Fibroblast of mammary gland (primary cell): ENCODE measurements at regions not wholly inside any gene's neighbourhood (a gene's known extent, or its start where the extent isn't known, plus 50 kb on each side); places are given as distances from the start of the nearest gene placed in this dataset.
"Not testable (repeated sequence)": the region's sequence is repeated elsewhere in the genome, so short reads cannot be mapped to it uniquely, and the experiment has no call there.

Experiments
- DNase-seq: peaks from one replicate; pipeline ENCODE4 v3.0.0-alpha.2; 2010; ENCODE audit warnings: low read depth
- H3K4me3 ChIP-seq: 2 replicates; pipeline ENCODE4 v1.5.1; 2011; ENCODE audit warnings: low read depth, mild to moderate bottlenecking, low read length, moderate library complexity; ENCODE audit not compliant: control insufficient read depth
- CTCF ChIP-seq: conservative IDR thresholded peaks from 2 replicates; pipeline ENCODE4 v1.5.1; 2011; ENCODE audit warnings: low read depth, low read length, inconsistent platforms; ENCODE audit not compliant: control insufficient read depth, insufficient read depth

- no peak for TF ChIP-seq CTCF
- no peak overlapping the region for H3K4me3 ChIP-seq
These were observed 83.7 kb upstream of the DNAH5 start for GRCh38 chr5:14028188-14028587.

GRCh38 chr5:14025569-14026286, 81.2 kb upstream of the DNAH5 start:
- no peak overlapping the region for H3K4me3 ChIP-seq
- DNase-seq, result no peak
- TF ChIP-seq CTCF, result no peak

More at GRCh38 chr5:14028188-14028587, 83.7 kb upstream of the DNAH5 start:
- no peak for DNase-seq

GRCh38 chr5:14022971-14023370, 78.5 kb upstream of the DNAH5 start:
- DNase-seq, result no peak
- no peak for TF ChIP-seq CTCF
- no peak overlapping the region for H3K4me3 ChIP-seq

- not testable (repeated sequence) for DNase-seq, H3K4me3 ChIP-seq
These were observed 76.5 kb upstream of the DNAH5 start for GRCh38 chr5:14020944-14021343.

- no peak for TF ChIP-seq CTCF
- no peak for DNase-seq
- no peak overlapping the region for H3K4me3 ChIP-seq
These were observed 75.3 kb upstream of the DNAH5 start for GRCh38 chr5:14019768-14020290.

GRCh38 chr5:14017904-14018303, 73.4 kb upstream of the DNAH5 start:
- DNase-seq, result no peak
- TF ChIP-seq CTCF, result no peak

GRCh38 chr5:14016549-14016948, 72.1 kb upstream of the DNAH5 start:
- no peak for DNase-seq
- no peak overlapping the region for H3K4me3 ChIP-seq
- TF ChIP-seq CTCF, result no peak

More at GRCh38 chr5:14017904-14018303, 73.4 kb upstream of the DNAH5 start:
- no peak overlapping the region for H3K4me3 ChIP-seq
